ENCODE measurements at regions not wholly inside any gene's neighbourhood (a gene's known extent, or its start where the extent isn't known, plus 50 kb on each side); places are given as distances from the start of the nearest gene placed in this dataset.
A peak's percentile ranks its signal among the peaks of the same experiment; 100 is the strongest.

DNA sequence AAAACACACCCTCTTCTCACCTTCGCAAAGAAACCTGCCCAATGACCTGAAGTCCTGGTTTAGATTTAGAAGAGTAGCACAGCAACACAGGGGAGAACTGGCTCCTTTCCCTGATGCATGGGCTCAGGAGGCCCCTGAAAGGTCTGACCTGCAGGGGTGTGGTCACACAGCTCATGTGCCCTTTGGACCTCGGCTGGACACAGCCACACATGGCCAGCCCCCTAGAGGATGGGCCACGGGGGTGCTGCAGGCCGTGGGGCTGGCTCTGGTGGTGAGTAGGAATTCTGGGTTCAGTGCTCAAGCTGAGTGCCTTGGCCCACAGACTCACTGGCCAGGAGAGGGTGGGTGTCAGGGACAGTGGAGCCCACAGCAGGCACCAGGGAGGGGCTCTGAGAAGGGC lies 118.5 kb upstream of the ADCY1 start (continued):
- TF ChIP-seq HDAC6 (IDR thresholded peaks at IDR 0.05; ENCODE audit: low read depth, low read length) (no peak), ELF4 (CRISPR knock-in tag; IDR thresholded peaks at IDR 0.05; ENCODE audit: borderline replicate concordance) (no peak), NFIC (IDR thresholded peaks at IDR 0.05; ENCODE audit: low read length) (no peak), NR2F1 (CRISPR knock-in tag; IDR thresholded peaks at IDR 0.05) (peak in 1 of 2 experiments; percentile 50; a peak in 1 of 4 replicates), MTF1 (CRISPR knock-in tag; IDR thresholded peaks at IDR 0.05) (no peak), NCOA2 (CRISPR knock-in tag; IDR thresholded peaks at IDR 0.05) (no peak), MTA1 (CRISPR knock-in tag; IDR thresholded peaks at IDR 0.05; ENCODE audit: borderline replicate concordance) (peak; percentile 33; the same call in 1 of the 2 replicates), ELF3 (CRISPR knock-in tag; IDR thresholded peaks at IDR 0.05) (no peak), ZBTB38 (CRISPR knock-in tag; IDR thresholded peaks at IDR 0.05) (no peak), SIN3A (IDR thresholded peaks at IDR 0.05; ENCODE audit: borderline replicate concordance, low read depth, low read length) (no peak), STAG1 (CRISPR knock-in tag; IDR thresholded peaks at IDR 0.05) (peak; percentile 11; the same call in 1 of the 2 replicates), ZNF501 (CRISPR knock-in tag; IDR thresholded peaks at IDR 0.05) (0 out of 2 replicates have a peak, but pooled peaks have one; percentile 25), ARID2 (CRISPR knock-in tag; IDR thresholded peaks at IDR 0.05; ENCODE audit: borderline replicate concordance) (no peak), JDP2 (CRISPR knock-in tag; IDR thresholded peaks at IDR 0.05; ENCODE audit: borderline replicate concordance) (no peak), ZMYM4 (CRISPR knock-in tag; IDR thresholded peaks at IDR 0.05) (peak; percentile 46; the same call in 1 of the 2 replicates), ZFY (CRISPR knock-in tag; IDR thresholded peaks at IDR 0.05) (peak; percentile 44; the same call in 1 of the 2 replicates), NFKB2 (CRISPR knock-in tag; IDR thresholded peaks at IDR 0.05; ENCODE audit: borderline replicate concordance) (peak; percentile 55; the same call in 1 of the 2 replicates), SALL1 (CRISPR knock-in tag; IDR thresholded peaks at IDR 0.05) (peak; percentile 36; the same call in 1 of the 2 replicates), ZNF513 (CRISPR knock-in tag; conservative IDR thresholded peaks at IDR 0.05) (no peak), NR2F2 (IDR thresholded peaks at IDR 0.05; ENCODE audit: borderline replicate concordance, low read depth) (peak; percentile 16; the same call in 1 of the 2 replicates), AKAP8 (CRISPR knock-in tag; IDR thresholded peaks at IDR 0.05) (no peak), HOXD1 (CRISPR knock-in tag; IDR thresholded peaks at IDR 0.05) (no peak)
- TF ChIP-seq, protein P1, sequence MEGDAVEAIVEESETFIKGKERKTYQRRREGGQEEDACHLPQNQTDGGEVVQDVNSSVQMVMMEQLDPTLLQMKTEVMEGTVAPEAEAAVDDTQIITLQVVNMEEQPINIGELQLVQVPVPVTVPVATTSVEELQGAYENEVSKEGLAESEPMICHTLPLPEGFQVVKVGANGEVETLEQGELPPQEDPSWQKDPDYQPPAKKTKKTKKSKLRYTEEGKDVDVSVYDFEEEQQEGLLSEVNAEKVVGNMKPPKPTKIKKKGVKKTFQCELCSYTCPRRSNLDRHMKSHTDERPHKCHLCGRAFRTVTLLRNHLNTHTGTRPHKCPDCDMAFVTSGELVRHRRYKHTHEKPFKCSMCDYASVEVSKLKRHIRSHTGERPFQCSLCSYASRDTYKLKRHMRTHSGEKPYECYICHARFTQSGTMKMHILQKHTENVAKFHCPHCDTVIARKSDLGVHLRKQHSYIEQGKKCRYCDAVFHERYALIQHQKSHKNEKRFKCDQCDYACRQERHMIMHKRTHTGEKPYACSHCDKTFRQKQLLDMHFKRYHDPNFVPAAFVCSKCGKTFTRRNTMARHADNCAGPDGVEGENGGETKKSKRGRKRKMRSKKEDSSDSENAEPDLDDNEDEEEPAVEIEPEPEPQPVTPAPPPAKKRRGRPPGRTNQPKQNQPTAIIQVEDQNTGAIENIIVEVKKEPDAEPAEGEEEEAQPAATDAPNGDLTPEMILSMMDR (CRISPR knock-in tag; IDR thresholded peaks at IDR 0.05) = peak; percentile 41
- TF ChIP-seq, protein P2, sequence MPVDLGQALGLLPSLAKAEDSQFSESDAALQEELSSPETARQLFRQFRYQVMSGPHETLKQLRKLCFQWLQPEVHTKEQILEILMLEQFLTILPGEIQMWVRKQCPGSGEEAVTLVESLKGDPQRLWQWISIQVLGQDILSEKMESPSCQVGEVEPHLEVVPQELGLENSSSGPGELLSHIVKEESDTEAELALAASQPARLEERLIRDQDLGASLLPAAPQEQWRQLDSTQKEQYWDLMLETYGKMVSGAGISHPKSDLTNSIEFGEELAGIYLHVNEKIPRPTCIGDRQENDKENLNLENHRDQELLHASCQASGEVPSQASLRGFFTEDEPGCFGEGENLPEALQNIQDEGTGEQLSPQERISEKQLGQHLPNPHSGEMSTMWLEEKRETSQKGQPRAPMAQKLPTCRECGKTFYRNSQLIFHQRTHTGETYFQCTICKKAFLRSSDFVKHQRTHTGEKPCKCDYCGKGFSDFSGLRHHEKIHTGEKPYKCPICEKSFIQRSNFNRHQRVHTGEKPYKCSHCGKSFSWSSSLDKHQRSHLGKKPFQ (CRISPR knock-in tag; IDR thresholded peaks at IDR 0.05; ENCODE audit: insufficient replicate concordance) = no peak
